ENCODE measurements at regions not wholly inside any gene's neighbourhood (a gene's known extent, or its start where the extent isn't known, plus 50 kb on each side); places are given as distances from the start of the nearest gene placed in this dataset.
"Not testable (repeated sequence)": the region's sequence is repeated elsewhere in the genome, so short reads cannot be mapped to it uniquely, and the experiment has no call there.

GRCh38 chr1:173392895-173393658 is 84.1 kb upstream of the PRDX6 start:
- H3K27me3 ChIP-seq (ENCODE audit: insufficient read depth, poor library complexity, severe bottlenecking): no peaks in the 10 kb centered on the region
- no peak overlapping the region for H3K27ac ChIP-seq (replicated peaks)
- no peak for DNase-seq (ENCODE audit: low read depth in 1 of 2, low spot score in 1 of 2)
- no peak for TF ChIP-seq POLR2AphosphoS5 (IDR thresholded peaks at IDR 0.05; ENCODE audit: low read depth)
- TF ChIP-seq CTCF (IDR thresholded peaks at IDR 0.05; ENCODE audit: insufficient read depth, low read length): no peak
- TF ChIP-seq REST (IDR thresholded peaks at IDR 0.05; ENCODE audit: insufficient replicate concordance, low read depth): no peak
- no peak for TF ChIP-seq GABPA (IDR thresholded peaks at IDR 0.05; ENCODE audit: low read depth)
- no peak for TF ChIP-seq SPI1 (IDR thresholded peaks at IDR 0.05; ENCODE audit: borderline replicate concordance, low read depth)
- no peak overlapping the region for H3K4me3 ChIP-seq (replicated peaks; ENCODE audit: insufficient read depth, low read length)

GRCh38 chr1:173393659-173394000 is 83.5 kb upstream of the PRDX6 start:
- no peak for TF ChIP-seq SPI1 (IDR thresholded peaks at IDR 0.05; ENCODE audit: borderline replicate concordance, low read depth)
- TF ChIP-seq GABPA (IDR thresholded peaks at IDR 0.05; ENCODE audit: low read depth): no peak
- no peak for TF ChIP-seq CTCF (IDR thresholded peaks at IDR 0.05; ENCODE audit: insufficient read depth, low read length)
- TF ChIP-seq POLR2AphosphoS5 (IDR thresholded peaks at IDR 0.05; ENCODE audit: low read depth): no peak
- TF ChIP-seq REST (IDR thresholded peaks at IDR 0.05; ENCODE audit: insufficient replicate concordance, low read depth): no peak
- H3K4me3 ChIP-seq (replicated peaks; ENCODE audit: insufficient read depth, low read length): no peak overlapping the region
- H3K27me3 ChIP-seq (ENCODE audit: insufficient read depth, poor library complexity, severe bottlenecking): no peaks in the 10 kb centered on the region
- no peak for DNase-seq (ENCODE audit: low read depth in 1 of 2, low spot score in 1 of 2)
- no peak overlapping the region for H3K27ac ChIP-seq (replicated peaks)

- H3K27me3 ChIP-seq (ENCODE audit: insufficient read depth, poor library complexity, severe bottlenecking); H3K27ac ChIP-seq (replicated peaks); DNase-seq (ENCODE audit: low read depth in 1 of 2, low spot score in 1 of 2); H3K4me3 ChIP-seq (replicated peaks; ENCODE audit: insufficient read depth, low read length): not testable (repeated sequence)
These were observed 82.3 kb upstream of the PRDX6 start for GRCh38 chr1:173394813-173395212.

- no peaks in the 10 kb centered on the region for H3K27me3 ChIP-seq (ENCODE audit: insufficient read depth, poor library complexity, severe bottlenecking)
- no peak for DNase-seq (ENCODE audit: low read depth in 1 of 2, low spot score in 1 of 2)
- H3K27ac ChIP-seq (replicated peaks): no peak overlapping the region
- TF ChIP-seq REST (IDR thresholded peaks at IDR 0.05; ENCODE audit: insufficient replicate concordance, low read depth): no peak
- no peak for TF ChIP-seq CTCF (IDR thresholded peaks at IDR 0.05; ENCODE audit: insufficient read depth, low read length)
- TF ChIP-seq SPI1 (IDR thresholded peaks at IDR 0.05; ENCODE audit: borderline replicate concordance, low read depth): no peak
- TF ChIP-seq GABPA (IDR thresholded peaks at IDR 0.05; ENCODE audit: low read depth): no peak
- TF ChIP-seq POLR2AphosphoS5 (IDR thresholded peaks at IDR 0.05; ENCODE audit: low read depth): no peak
- no peak overlapping the region for H3K4me3 ChIP-seq (replicated peaks; ENCODE audit: insufficient read depth, low read length)
These were observed 81.4 kb upstream of the PRDX6 start for GRCh38 chr1:173395762-173396161.
